Suprapubic skin (tissue), 3 donors: ENCODE measurements at regions not wholly inside any gene's neighbourhood (a gene's known extent, or its start where the extent isn't known, plus 50 kb on each side); places are given as distances from the start of the nearest gene placed in this dataset.

Experiments
- POLR2A ChIP-seq, 2 donors: fragments of 450-650 bp; IDR thresholded peaks; one replicate each; pipeline ENCODE4 v1.6.1; 2017; ENCODE audit warnings: antibody characterized with exemption in 2 of 2, mild to moderate bottlenecking in 2 of 2, moderate library complexity in 2 of 2
- TF ChIP-seq, protein P1 (sequence below), 2 donors: fragments of 200-600 bp in 1 of 2; fragments of 450-650 bp in 1 of 2; sonication (generic) in 1 of 2; IDR thresholded peaks; one replicate each; pipeline ENCODE4 v1.5.1; 2016 to 2019; ENCODE audit warnings: antibody characterized with exemption in 2 of 2, mild to moderate bottlenecking in 1 of 2, moderate library complexity in 1 of 2

DNA sequence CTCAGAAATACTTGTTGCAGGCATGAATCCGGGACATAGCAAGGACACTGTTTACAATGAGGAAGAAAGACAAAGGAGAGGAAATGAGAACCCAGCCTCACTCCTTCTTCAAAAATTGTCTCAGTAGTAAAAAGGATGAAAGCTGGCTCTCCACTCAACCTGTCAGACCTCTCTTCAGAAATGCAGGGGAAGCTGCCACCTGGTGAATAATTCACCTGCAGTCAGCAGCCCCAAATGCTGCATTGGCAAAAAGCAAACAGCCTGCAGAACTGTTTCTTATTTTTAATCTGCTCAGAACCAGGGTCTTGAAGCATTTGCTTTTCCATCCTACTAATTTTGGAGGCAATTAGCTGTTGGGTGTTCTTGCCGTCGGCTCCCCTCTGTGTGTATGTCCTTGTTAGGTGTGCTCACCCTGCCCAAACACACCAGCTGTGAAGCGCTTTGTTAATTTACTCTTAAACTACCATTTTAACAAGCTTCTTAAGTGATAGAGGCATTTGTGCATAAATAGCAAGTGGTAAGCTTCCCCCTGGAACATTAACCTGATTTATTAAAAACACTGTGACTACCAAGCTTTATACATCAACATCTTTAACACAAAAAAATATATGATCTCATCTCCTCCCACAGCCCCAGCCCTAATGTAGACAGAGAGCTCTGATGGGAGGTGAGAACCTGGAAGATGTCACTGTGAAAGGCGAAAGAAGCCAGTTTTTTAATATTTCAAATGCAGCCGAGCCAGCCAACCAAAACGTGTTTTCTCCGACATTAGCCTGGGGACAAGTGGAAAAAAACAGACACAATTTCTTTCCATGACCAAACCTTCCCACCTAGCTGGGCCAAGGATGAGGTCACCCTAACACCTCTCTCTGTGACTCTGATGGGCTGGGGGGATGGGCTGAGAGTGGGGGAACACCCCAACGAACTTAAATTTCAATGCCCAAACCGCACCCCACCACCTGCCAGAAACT is 451.0 kb upstream of the SULF2 start:
- TF ChIP-seq, protein P1, sequence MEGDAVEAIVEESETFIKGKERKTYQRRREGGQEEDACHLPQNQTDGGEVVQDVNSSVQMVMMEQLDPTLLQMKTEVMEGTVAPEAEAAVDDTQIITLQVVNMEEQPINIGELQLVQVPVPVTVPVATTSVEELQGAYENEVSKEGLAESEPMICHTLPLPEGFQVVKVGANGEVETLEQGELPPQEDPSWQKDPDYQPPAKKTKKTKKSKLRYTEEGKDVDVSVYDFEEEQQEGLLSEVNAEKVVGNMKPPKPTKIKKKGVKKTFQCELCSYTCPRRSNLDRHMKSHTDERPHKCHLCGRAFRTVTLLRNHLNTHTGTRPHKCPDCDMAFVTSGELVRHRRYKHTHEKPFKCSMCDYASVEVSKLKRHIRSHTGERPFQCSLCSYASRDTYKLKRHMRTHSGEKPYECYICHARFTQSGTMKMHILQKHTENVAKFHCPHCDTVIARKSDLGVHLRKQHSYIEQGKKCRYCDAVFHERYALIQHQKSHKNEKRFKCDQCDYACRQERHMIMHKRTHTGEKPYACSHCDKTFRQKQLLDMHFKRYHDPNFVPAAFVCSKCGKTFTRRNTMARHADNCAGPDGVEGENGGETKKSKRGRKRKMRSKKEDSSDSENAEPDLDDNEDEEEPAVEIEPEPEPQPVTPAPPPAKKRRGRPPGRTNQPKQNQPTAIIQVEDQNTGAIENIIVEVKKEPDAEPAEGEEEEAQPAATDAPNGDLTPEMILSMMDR (IDR thresholded peaks at IDR 0.05): no peak
- TF ChIP-seq POLR2A (IDR thresholded peaks at IDR 0.05): no peak
